ENCODE measurements at regions not wholly inside any gene's neighbourhood (a gene's known extent, or its start where the extent isn't known, plus 50 kb on each side); places are given as distances from the start of the nearest gene placed in this dataset.

DNA sequence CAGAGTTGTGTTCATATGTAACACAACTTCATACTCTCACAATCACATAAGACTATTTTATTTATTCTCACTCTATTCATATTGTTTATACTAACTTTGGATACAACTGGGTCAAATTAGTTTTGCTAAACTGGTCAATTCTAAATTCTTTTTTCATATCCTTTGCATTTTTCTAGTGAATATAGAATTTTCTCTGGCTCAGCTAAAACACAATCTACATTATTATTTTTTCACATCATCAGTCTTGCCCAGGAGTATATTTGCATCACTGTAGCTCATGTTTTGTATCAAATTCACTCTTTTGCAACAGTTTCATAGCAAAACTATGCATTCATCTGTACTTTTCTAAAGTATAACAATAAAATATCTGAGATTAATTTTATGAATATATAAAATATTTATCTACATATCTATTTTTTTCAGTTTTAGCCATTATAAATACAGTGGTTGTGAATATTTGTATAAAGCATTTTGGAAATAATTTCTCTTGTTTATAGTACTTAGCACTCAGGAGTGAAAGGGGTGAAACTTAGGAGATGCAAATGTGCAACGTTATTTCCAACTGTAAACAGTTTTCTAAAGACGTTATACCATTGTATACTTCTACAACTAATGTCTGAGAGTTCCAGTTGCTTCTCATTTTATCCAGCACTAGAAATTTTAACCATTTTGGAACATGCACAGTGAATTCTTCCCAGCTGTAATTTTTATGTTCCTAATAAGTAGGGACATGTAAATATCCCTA lies 854.6 kb downstream of the CBLN2 start:
- no peak for DNase-seq

DNA sequence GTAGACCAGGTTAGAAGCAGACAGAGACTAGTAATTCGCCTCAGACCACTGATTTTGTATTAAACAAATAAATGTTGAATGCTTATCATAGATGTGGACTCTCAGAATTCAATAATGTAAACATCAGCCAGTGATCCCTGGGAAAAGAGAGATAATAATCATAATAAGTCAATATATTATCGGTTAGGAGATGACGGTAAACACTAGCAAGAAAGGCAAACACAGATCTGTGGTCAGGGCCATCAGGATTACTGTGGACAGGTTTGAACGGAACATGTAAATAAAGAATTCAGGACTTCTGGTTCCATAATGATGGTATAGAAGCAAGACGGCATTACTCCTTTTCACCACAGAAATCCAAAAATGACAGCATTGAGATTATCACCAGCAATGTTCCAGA lies 861.6 kb downstream of the CBLN2 start:
- no peak for DNase-seq

DNA sequence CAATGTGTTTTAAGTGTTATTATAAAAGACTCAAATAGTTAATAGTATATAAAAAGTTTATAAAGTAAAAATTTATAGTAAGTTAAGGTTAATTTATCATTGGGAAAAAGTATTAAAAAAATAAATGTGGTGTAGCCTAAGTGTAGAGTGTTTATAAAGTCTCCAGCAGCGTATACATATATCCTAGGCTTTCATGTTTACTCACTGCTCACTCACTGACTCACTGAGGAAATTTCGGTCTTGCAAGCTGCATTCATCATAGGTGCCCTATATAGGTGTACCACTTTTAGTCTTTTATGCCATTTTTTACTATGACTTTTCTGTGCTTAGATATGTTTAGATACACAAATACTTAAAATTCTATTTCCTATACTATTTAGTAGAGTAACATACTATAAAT lies 866.0 kb downstream of the CBLN2 start:
- no peak for DNase-seq

DNA sequence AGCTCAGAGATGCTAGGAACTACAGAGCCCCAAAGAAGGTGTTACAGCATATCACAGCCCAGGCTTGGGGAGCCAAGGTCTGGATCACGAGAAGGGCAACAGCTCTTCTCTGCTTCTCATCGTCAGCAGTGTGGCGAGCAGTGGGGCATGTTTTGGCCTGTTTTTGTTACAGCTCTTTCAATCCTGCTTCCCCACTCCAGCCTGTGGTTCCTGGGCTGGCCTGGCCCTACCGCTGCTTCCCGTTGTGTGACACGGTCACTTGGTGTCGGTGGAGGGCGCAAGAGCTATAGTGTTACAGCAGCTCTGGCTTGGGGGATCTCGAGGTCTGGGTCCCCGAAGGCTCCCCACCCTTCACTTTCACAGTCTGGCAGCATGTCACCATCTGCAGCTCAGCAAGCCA lies 870.2 kb downstream of the CBLN2 start:
- no peak for DNase-seq

DNA sequence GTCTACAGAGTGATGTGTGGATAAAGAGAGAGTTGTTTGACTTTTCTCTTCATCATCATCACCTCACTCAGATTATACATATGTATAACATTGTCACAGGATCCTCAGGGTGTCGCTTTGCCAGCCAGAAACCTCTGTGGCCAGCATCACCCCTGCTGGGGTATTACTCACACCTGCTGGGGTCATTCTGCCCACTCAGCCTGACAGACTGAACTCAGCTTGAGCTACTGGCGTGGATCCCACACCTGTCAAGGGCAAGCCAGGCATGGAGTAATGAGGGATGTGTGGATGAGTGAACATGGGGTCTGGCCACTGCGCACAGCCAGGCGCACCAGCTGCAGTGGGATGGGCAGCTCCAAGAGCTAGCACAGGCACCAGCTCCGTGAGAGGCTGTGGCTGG lies 870.6 kb downstream of the CBLN2 start:
- no peak for DNase-seq

DNA sequence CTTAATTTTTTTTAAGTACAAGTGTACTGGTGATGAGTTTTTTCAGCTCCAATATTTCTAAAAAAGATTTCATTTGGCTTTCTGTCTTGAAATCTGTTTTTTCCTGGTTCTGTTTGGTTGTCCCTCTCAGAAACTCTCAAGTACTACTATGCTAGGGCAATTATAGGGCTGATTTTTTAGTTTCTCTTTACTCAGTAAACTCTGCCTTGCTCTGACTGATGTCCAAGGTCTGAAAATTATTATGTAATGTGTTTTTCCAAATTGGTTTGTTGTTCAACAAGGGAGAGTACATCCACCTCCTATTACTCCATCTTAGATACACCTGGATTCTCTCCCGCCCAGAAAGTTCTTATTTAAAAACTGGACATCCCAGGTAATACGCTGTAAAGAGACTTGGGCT lies 877.7 kb downstream of the CBLN2 start:
- no peak for DNase-seq

DNA sequence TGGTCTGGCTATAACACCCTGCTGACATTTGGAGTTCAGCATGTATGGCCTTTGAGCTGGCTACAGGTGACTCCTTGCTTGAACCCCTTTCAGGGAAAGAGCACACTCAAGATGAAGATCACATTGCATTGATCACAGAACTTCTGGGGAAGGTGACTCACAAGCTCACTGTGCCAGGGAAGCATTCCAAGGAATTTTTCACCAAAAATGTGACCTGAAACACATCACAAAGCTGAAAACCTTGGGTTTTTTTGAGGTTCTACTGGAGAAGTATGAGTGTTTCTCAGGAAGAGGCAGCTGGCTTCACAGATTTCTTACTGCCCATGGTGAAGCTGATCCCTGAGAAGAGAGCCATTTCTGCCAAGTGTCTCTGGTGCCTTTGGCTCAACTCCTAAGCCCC lies 879.0 kb downstream of the CBLN2 start:
- no peak for DNase-seq

DNA sequence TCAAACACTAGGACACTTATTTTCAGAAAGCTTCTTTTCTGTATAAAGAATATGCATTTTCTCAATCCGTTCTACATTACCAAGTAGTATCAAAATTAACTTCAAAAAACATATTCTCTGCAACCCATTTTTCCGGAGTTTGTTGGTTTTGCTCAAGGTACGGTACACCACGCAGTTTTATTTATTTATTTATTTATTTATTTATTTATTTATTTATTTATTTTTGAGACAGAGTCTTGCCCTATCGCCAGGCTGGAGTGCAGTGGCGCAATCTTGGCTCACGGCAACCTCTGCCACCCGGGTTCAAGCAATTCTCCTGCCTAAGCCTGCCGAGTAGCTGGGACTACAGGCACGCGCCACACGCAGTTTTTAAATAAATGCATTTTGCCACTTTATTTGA lies 900.3 kb downstream of the CBLN2 start:
- no peak for DNase-seq

DNA sequence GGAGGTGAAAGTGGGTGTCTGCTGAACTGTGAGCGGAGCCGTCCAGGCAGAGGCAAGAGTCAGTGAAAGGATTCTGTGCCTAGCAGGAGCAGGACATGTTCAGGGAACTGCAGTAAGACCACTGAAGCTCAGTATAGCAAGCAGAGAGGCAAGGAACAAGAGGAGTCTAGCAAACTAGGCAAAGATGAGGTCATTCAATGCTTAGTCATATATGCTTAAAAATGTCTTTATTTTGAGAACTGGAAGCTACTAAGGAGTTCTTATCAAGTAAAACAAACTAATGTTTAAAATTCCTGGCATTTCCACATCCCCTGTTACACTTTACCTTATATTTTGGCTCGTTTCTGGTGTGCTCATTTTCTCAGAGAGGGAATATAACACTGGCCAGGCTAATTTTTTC lies 913.4 kb downstream of the CBLN2 start:
- DNase-seq, result no peak

DNA sequence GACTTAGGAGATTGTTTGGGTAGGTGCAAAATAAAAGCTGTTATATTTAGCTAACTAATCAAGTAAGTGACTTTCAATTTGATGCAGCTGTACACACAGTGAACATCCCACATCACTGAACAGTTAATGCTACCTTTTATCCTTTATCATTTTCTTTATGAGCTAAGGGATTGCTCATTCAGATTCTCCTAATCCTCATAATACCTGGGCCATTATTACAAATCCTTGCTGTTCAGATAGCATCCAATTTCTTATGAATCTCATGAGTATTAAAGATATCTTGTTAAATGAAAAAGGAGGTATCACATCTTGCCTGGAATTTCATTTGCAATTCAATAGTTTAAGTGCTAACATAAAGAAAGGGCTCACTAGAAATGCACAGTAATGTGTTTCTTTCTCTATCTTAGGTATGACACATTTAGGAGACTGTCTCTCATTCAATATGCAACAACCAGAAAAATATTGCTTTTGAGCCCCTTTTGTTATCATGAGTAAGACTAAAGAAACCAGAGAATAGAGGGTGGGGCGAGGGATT lies 918.5 kb downstream of the CBLN2 start:
- DNase-seq, result no peak

DNA sequence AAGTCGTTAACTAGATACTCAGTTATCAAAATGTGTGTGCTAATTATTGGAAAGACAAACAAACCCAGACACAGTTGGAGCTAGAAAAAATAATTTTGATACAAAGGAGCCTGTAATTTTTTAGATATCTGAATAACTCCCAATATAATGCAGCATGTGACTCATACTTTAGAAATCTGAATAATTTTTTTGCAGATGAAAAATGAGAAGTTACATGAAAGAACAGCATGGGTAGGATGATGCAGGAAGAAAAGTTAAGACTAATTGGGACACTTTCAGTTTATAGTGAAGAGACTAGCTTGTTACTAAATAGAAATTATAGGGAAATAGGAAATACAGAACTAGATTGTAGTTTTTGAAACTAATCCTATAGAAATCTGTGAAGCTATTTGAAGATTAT lies 945.8 kb downstream of the CBLN2 start:
- no peak for DNase-seq

DNA sequence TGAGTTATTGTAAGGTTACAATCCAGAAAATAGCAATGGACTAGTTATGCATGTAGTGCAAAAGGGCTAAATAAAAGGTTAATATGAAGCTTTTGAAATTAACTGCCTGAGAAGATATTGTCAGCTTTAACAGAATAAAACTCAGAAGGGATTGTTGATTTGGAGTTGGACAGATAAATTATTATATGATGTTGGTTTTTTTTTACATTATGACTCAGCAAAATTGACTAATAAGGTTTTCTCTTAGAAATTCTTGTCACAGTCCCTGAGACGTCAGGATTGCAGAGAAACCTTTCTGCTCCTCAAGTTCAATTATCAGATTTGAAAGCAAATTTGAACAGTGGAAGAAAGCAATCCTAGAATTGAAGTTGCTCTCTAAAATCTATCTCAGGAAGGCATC lies 946.9 kb downstream of the CBLN2 start:
- DNase-seq, result no peak

DNA sequence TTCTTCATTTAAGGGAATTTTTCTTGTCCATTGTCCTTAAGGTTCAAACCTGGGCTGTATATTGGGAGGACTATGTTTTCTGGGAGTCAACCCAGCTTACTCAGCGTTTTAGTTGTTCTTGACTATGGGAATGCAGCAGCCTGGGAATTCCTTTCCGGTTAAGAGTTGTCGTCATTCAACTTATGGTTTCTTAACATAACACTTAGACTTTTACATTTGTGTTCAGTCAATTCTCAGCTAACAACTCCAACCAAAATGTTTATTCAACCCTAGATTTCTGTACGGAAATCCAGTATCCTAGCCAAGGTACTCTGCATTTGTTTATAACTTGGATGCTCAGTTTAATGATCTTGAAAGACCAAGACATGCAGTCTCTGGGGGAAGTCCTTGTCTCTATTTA lies 960.9 kb downstream of the CBLN2 start:
- DNase-seq, result no peak

DNA sequence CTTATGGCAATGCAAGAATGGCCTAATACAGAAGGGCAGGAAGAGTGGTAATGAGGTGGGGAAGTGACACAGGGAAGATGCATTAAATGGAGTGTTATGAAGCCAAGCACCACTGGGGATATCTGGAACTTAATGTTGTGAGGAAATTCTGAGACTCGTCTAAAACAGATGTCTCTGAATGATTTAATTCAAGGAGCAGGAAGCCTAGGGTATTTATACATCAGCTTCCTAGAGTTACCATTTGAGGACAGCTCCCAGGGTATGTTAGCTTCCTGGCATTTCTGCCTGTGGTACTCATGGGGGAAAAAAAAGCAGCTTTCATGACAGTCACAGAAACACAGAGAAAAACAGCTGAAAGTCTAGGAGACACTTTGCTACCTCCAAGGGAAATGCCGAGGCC lies 989.5 kb downstream of the CBLN2 start:
- DNase-seq, result no peak

DNA sequence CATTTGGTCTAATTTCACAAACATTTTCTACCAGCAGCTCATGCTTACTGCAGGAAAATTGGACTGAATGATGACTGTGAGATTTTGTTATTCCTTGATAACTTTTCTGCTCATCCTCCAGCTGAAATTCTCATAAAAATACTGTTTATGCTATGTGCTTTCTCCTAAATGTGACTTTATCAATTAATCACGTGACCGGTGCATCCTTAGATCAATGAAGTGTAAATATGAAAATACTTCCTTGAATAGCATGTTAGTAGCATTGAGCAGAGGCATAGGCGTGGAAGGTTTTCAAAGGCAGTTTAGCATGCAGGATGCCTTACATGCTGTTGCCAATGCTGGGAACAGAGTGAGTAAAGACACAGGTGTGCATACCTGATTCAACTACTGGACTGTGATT lies 1002.5 kb downstream of the CBLN2 start:
- no peak for DNase-seq

DNA sequence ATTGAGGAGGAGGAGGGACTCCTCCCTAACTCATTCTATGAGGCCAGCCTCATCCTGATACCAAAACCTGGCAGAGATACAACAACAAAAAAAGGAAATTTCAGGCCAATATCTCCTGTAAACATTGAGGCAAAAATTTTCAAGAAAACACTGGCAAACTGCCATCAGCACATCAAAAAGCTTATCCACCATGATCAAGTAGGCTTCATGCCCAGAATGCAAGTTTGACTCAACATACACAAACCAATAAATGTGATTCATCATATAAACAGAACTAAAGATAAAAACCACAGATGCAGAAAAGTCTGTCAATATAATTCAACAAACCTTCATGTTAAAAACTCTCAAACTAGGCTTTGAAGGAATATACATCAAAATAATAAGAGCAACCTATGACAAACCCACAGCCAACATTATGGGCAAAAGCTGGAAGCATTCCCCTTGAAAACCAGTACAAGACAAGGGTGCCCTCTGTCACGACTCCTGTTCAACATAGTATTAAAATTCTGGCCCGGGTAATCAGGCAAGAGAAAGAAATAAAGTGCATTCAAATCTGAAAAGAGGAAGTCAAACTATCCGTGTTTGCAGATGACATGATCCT lies 1014.3 kb downstream of the CBLN2 start:
- no peak for DNase-seq

DNA sequence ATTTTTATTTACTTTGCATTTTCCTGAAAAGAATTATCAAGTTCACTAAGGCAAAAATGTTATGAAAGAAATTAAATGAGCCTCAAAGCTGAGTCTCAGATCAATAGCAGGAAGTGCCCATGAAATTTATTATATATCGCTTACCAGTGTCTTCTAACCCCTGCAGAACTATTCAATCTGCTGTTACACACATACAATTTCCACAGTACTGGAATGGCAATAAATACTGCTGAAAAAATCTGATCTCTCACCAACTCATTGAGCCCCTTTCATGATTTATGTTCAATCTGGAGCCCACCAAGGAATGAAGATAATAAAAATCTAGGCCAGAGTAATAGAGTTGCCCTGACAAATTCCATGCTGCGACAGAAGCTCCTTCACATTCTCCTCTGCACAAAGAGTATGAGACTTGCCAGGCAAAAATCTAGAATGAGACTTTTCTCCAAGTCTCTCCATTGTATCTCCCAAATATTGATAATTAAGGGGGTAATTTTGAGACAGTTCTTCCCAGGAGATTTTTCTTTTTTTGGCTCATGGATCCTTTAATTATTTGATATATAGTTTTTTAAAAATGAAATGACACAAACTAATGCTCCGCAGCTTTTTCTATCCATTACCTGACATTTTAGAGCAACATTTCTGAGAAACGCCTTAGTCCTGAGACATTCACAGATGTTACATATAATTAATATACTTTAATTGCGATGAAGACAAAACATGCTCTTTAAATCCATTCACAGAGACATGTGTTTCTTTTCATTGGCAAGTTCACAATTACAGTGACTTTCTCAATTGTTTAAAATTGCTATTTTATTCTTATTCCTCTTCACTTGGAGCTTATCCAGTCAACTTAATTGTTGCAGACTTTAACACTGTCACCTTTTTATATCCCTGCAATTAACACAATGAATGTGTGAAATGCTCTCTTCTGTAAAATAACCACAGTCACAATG lies 1020.4 kb downstream of the CBLN2 start:
- DNase-seq, result no peak

DNA sequence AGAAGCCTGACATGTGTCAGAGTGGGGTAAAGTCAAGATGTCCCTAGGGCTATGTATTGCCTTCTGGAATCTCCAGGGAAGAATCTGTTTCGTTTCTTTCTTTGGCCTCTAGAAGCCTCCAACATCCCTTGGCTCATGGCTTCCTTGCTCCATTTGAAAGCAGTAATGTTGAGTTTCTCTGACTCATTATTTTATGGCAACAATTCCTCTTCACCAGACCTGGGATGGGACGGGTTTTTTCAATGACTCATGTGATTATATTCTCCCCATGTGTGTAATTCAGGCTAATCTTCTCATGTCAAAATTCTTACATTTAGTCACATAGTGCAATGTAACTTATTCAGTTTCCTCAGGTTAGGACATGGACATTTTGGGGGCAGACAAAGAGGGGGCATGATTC lies 1038.6 kb downstream of the CBLN2 start:
- no peak for DNase-seq

DNA sequence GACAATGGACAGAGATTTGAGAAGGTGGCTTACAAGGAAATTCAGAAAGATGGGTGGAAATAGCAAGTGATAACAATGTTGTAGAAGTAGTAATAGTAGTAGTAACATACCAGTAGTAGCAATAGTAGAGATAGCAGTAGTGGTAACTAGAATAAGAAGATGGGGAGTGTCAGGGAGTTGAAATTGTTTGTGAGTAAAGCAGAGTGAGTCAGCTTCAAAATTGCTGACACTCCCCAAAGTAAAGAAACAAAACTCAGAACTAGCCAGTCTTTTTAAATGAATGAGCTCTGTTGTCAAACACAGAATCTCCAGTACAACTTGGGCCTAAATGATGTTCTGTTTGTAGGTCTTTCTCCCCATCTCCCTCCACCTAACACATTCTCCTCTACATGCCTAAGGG lies 1040.9 kb downstream of the CBLN2 start:
- DNase-seq, result no peak

DNA sequence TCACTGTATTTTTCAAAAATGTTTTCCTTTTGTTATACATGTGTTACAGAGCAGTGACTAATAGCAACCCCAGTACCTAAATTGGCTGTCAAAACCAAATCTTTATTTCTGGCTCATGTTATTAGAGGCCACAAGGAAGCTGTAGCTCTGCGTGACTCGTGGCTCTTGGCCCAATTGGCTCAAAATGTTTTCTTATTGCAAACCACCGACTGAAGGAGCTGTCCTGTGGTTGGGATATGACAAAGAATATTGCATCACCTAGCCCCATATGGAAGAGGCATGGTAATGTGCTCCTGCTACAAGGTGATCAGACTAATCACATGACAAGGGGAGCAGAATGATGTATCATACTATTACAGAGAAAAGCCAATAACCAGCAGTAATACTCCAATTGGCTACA lies 1058.5 kb downstream of the CBLN2 start:
- DNase-seq, result no peak

DNA sequence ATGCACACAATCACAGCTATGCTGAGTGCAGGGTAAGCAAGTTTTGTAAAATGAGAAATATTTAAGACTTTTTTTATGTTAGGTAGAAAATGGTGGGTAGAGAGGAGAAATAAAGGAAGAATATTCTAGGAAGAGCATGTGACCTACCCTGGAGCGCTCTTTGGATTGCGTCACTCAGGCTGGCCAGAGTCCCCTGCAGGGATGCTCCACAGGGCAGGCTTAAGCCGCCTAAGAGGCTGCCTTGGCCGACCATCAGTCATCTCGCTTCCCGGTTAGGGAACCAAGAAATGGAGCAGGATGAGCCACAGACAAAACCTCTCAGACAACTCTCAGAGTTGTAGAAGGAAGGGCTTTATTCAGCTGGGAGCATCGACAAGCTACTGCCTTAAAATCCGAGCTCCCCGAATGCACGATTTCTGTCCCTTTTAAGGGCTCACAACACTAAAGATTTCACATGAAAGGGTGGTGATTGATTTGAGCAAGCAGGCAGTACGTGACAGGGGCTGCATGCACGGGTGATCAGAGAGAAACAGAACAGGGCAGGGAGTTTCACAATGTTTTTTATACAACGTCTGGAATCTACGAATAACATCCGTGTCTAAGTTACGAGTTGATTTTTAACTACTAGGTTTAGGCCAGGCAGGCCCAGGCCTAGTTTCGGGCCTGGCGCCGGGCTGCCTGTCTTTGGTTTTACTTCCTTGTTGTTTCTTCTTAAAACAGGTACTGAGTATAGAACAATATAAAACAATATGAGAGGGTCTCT lies 1072.0 kb downstream of the CBLN2 start:
- DNase-seq, result no peak

DNA sequence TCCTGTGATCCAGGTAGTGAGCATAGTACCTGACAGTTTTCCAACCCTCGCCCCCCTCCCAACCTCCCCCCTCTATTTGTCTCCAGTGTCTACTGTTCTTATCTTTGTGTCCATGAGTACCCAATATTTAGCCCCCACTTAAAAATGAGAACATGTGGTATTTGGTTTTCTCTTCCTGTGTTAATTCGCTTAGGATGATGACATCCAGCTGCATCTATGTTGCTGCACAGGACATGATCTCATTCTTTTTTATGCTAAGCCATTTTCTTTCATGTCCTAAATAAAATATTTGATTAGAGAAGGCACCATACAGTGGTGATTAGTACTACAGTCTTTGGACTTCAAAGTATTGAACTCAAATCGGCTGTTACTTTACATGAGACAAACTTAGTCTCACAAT lies 1087.9 kb downstream of the CBLN2 start:
- DNase-seq, result no peak

DNA sequence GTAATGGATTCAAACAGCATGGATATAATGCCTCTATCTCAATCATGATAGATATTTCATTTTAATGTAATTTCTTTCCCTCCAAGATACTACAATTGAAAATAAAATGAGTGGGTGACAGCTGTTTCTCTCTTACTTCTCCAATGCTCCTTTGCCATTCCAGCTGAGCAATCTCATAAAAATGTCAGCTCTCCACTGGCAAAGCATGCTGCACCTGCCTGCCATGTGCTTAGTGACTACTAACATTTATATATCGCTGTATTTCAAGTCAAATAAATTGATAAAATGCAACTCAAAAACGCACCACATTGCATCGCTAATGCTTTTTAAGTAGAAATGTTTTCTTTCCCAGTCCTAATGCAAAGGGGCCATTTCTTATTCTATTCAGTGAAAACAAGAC lies 1093.9 kb downstream of the CBLN2 start:
- no peak for DNase-seq
